ENCODE measurements at regions not wholly inside any gene's neighbourhood (a gene's known extent, or its start where the extent isn't known, plus 50 kb on each side); places are given as distances from the start of the nearest gene placed in this dataset.

- Mint-ChIP-seq H3K27me3 (peaks cover 0 to 5% (median 0%) of the 10 kb centered on the region in 5 donors), H3K27ac (no peak overlapping the region), H3K9me3 (peaks cover 0 to 14% (median 8%) of the 10 kb centered on the region in 11 donors), H3K4me3 (no peak overlapping the region), H3K4me1 (no peaks in the 10 kb centered on the region), H3K36me3 (no peaks in the 10 kb centered on the region)
- CTCF ChIA-PET, result no interaction called here
- Histone ChIP-seq H3K4me3 (ENCODE audit: low read length) (no peak overlapping the region), H3K9me3 (ENCODE audit: control insufficient read depth in 2 of 3, low read length in 3 of 3) (no peaks in the 10 kb centered on the region), H3K27me3 (ENCODE audit: control insufficient read depth in 2 of 2, insufficient read depth in 2 of 2, low read length in 2 of 2) (no peaks in the 10 kb centered on the region), H3K27ac (ENCODE audit: low read depth, low read length) (no peak overlapping the region), H3K36me3 (ENCODE audit: control insufficient read depth in 2 of 3, insufficient read depth in 3 of 3, low read length in 3 of 3) (no peaks in the 10 kb centered on the region), H3K4me1 (ENCODE audit: control insufficient read depth in 2 of 2, insufficient read depth in 2 of 2, low read length in 2 of 2) (no peaks in the 10 kb centered on the region)
- DNase-seq (no peak), ATAC-seq (no peak)
- POLR2A ChIA-PET, result no interaction called here
- intact Hi-C loops (cut with micrococcal nuclease), result no loop called here
These were observed 416.5 kb upstream of the SALL3 start for GRCh38 chr18:78563110-78563509.

DNA sequence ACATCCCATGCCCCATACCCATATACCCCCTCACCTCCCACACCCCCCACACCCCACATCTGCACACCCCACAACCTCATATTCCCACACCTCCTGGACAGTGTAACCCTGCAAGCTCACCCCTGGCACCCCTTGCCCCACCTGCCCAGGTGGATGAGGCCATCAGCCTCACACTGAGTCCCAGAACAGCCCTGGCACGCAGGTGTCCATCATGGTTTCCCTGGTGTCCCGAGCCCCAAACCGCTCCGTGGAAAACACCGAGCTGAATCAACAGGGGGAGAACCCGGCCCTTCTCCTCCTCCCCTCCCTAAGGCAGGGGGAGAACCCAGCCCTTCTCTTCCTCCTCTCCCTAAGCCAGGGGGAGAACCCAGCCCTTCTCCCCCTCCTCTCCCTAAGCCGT is 415.6 kb upstream of the SALL3 start:
- no peaks in the 10 kb centered on the region for H3K36me3 Mint-ChIP-seq
- no peak overlapping the region for H3K27ac ChIP-seq (ENCODE audit: low read depth, low read length)
- H3K4me3 Mint-ChIP-seq, result no peak overlapping the region
- intact Hi-C loops (cut with micrococcal nuclease), result no loop called here
- ChIA-PET CTCF (no interaction called here), POLR2A (no interaction called here)
- no peaks in the 10 kb centered on the region for H3K36me3 ChIP-seq (ENCODE audit: control insufficient read depth in 2 of 3, insufficient read depth in 3 of 3, low read length in 3 of 3)
- no peak for ATAC-seq
- H3K27ac Mint-ChIP-seq, result no peak overlapping the region
- no peaks in the 10 kb centered on the region for H3K4me1 ChIP-seq (ENCODE audit: control insufficient read depth in 2 of 2, insufficient read depth in 2 of 2, low read length in 2 of 2)
- peaks cover 0 to 18% (median 9%) of the 10 kb centered on the region in 11 donors for H3K9me3 Mint-ChIP-seq
- H3K9me3 ChIP-seq (ENCODE audit: control insufficient read depth in 2 of 3, low read length in 3 of 3), result no peaks in the 10 kb centered on the region
- peaks cover 0 to 5% (median 0%) of the 10 kb centered on the region in 5 donors for H3K27me3 Mint-ChIP-seq
- H3K4me3 ChIP-seq (ENCODE audit: low read length), result no peak overlapping the region
- H3K4me1 Mint-ChIP-seq, result no peaks in the 10 kb centered on the region
- no peak for DNase-seq
- no peaks in the 10 kb centered on the region for H3K27me3 ChIP-seq (ENCODE audit: control insufficient read depth in 2 of 2, insufficient read depth in 2 of 2, low read length in 2 of 2)

GRCh38 chr18:78564518-78564917 is 415.1 kb upstream of the SALL3 start:
- Histone ChIP-seq H3K4me3 (ENCODE audit: low read length) (no peak overlapping the region), H3K4me1 (ENCODE audit: control insufficient read depth in 2 of 2, insufficient read depth in 2 of 2, low read length in 2 of 2) (no peaks in the 10 kb centered on the region), H3K36me3 (ENCODE audit: control insufficient read depth in 2 of 3, insufficient read depth in 3 of 3, low read length in 3 of 3) (no peaks in the 10 kb centered on the region), H3K27ac (ENCODE audit: low read depth, low read length) (no peak overlapping the region), H3K27me3 (ENCODE audit: control insufficient read depth in 2 of 2, insufficient read depth in 2 of 2, low read length in 2 of 2) (no peaks in the 10 kb centered on the region), H3K9me3 (ENCODE audit: control insufficient read depth in 2 of 3, low read length in 3 of 3) (no peaks in the 10 kb centered on the region)
- no peak for ATAC-seq
- intact Hi-C loops (cut with micrococcal nuclease), result no loop called here
- ChIA-PET CTCF (no interaction called here), POLR2A (no interaction called here)
- DNase-seq, result no peak
- H3K27ac Mint-ChIP-seq, result no peak overlapping the region
- H3K4me1 Mint-ChIP-seq, result no peaks in the 10 kb centered on the region
- H3K4me3 Mint-ChIP-seq, result no peak overlapping the region
- peaks cover 3 to 22% (median 9%) of the 10 kb centered on the region in 11 donors for H3K9me3 Mint-ChIP-seq
- no peaks in the 10 kb centered on the region for H3K36me3 Mint-ChIP-seq
- H3K27me3 Mint-ChIP-seq, result peaks cover 0 to 5% (median 0%) of the 10 kb centered on the region in 5 donors

DNA sequence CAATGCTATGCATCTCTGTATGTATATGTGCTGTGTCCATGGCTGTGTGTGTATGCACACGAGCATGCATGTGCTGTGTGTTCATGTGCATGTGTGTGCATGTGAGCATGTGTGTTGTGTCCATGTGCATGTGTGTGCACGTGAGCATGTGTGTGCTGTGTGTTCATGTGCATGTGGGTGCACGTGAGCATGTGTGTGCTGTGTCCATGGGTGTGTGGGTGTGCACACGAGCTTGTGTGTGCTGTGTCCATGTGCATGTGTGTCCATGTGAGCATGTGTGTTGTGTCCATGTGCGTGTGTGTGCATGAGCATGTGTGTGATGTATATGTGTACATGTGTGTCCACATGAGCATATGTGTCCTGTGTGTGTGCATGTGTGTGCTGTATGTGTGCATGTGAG is 414.4 kb upstream of the SALL3 start:
- CTCF ChIA-PET, result no interaction called here

GRCh38 chr18:78566065-78566464 is 413.6 kb upstream of the SALL3 start:
- intact Hi-C loops (cut with micrococcal nuclease), result no loop called here
- no peak for DNase-seq
- H3K4me1 Mint-ChIP-seq, result no peaks in the 10 kb centered on the region
- H3K27ac ChIP-seq (ENCODE audit: low read depth, low read length), result no peak overlapping the region
- ATAC-seq, result no peak
- no peak overlapping the region for H3K27ac Mint-ChIP-seq
- H3K27me3 Mint-ChIP-seq, result peaks cover 0 to 5% (median 0%) of the 10 kb centered on the region in 5 donors
- H3K36me3 ChIP-seq (ENCODE audit: control insufficient read depth in 2 of 3, insufficient read depth in 3 of 3, low read length in 3 of 3), result no peaks in the 10 kb centered on the region
- no peaks in the 10 kb centered on the region for H3K4me1 ChIP-seq (ENCODE audit: control insufficient read depth in 2 of 2, insufficient read depth in 2 of 2, low read length in 2 of 2)
- H3K36me3 Mint-ChIP-seq, result no peaks in the 10 kb centered on the region
- POLR2A ChIA-PET, result no interaction called here
- no peak overlapping the region for H3K4me3 ChIP-seq (ENCODE audit: low read length)
- H3K9me3 Mint-ChIP-seq, result peaks cover 4 to 34% (median 13%) of the 10 kb centered on the region in 11 donors
- CTCF ChIA-PET, result no interaction called here
- H3K9me3 ChIP-seq (ENCODE audit: control insufficient read depth in 2 of 3, low read length in 3 of 3), result no peaks in the 10 kb centered on the region
- H3K27me3 ChIP-seq (ENCODE audit: control insufficient read depth in 2 of 2, insufficient read depth in 2 of 2, low read length in 2 of 2), result no peaks in the 10 kb centered on the region
- H3K4me3 Mint-ChIP-seq, result no peak overlapping the region

More for the DNA sequence above, 414.4 kb upstream of the SALL3 start:
- Mint-ChIP-seq H3K27me3 (peaks cover 0 to 5% (median 0%) of the 10 kb centered on the region in 5 donors), H3K4me3 (no peak overlapping the region), H3K36me3 (no peaks in the 10 kb centered on the region), H3K27ac (no peak overlapping the region), H3K4me1 (no peaks in the 10 kb centered on the region), H3K9me3 (peaks cover 4 to 29% (median 11%) of the 10 kb centered on the region in 11 donors)
- H3K4me1 ChIP-seq (ENCODE audit: control insufficient read depth in 2 of 2, insufficient read depth in 2 of 2, low read length in 2 of 2), result no peaks in the 10 kb centered on the region
- DNase-seq, result no peak
- no peaks in the 10 kb centered on the region for H3K9me3 ChIP-seq (ENCODE audit: control insufficient read depth in 2 of 3, low read length in 3 of 3)
- POLR2A ChIA-PET, result no interaction called here
- H3K36me3 ChIP-seq (ENCODE audit: control insufficient read depth in 2 of 3, insufficient read depth in 3 of 3, low read length in 3 of 3), result no peaks in the 10 kb centered on the region
- intact Hi-C loops (cut with micrococcal nuclease), result no loop called here
- no peak overlapping the region for H3K4me3 ChIP-seq (ENCODE audit: low read length)
- H3K27ac ChIP-seq (ENCODE audit: low read depth, low read length), result no peak overlapping the region
- no peaks in the 10 kb centered on the region for H3K27me3 ChIP-seq (ENCODE audit: control insufficient read depth in 2 of 2, insufficient read depth in 2 of 2, low read length in 2 of 2)
- ATAC-seq, result peak; percentile 12

- intact Hi-C loops (cut with micrococcal nuclease), result no loop called here
- no peaks in the 10 kb centered on the region for H3K36me3 Mint-ChIP-seq
- Histone ChIP-seq H3K36me3 (ENCODE audit: control insufficient read depth in 2 of 3, insufficient read depth in 3 of 3, low read length in 3 of 3) (no peaks in the 10 kb centered on the region), H3K4me1 (ENCODE audit: control insufficient read depth in 2 of 2, insufficient read depth in 2 of 2, low read length in 2 of 2) (no peaks in the 10 kb centered on the region), H3K27me3 (ENCODE audit: control insufficient read depth in 2 of 2, insufficient read depth in 2 of 2, low read length in 2 of 2) (no peaks in the 10 kb centered on the region), H3K4me3 (ENCODE audit: low read length) (no peak overlapping the region), H3K9me3 (ENCODE audit: control insufficient read depth in 2 of 3, low read length in 3 of 3) (peaks cover 0 to under 1% (median 0%) of the 10 kb centered on the region in 3 experiments), H3K27ac (ENCODE audit: low read depth, low read length) (no peak overlapping the region)
- DNase-seq (no peak), ATAC-seq (no peak)
- POLR2A ChIA-PET, result no interaction called here
- H3K4me3 Mint-ChIP-seq, result no peak overlapping the region
- H3K9me3 Mint-ChIP-seq, result peaks cover 4 to 37% (median 16%) of the 10 kb centered on the region in 11 donors
- CTCF ChIA-PET, result no interaction called here
- no peak overlapping the region for H3K27ac Mint-ChIP-seq
- H3K4me1 Mint-ChIP-seq, result no peaks in the 10 kb centered on the region
- peaks cover 0 to 5% (median 0%) of the 10 kb centered on the region in 5 donors for H3K27me3 Mint-ChIP-seq
These were observed 412.9 kb upstream of the SALL3 start for GRCh38 chr18:78566720-78567119.

GRCh38 chr18:78571063-78571785 is 408.4 kb upstream of the SALL3 start:
- intact Hi-C loops (cut with micrococcal nuclease), result no loop called here
- CTCF ChIA-PET, result no interaction called here
- H3K27ac Mint-ChIP-seq, result no peak overlapping the region

More at GRCh38 chr18:78571063-78571785, 408.4 kb upstream of the SALL3 start:
- H3K9me3 Mint-ChIP-seq, result peaks cover 14 to 66% (median 24%) of the 10 kb centered on the region in 11 donors
- POLR2A ChIA-PET, result no interaction called here
- H3K4me1 Mint-ChIP-seq, result no peaks in the 10 kb centered on the region
- H3K4me3 Mint-ChIP-seq, result no peak overlapping the region
- ATAC-seq, result no peak
- H3K27ac ChIP-seq (ENCODE audit: low read depth, low read length), result no peak overlapping the region
- peaks cover 0 to 24% (median 5%) of the 10 kb centered on the region in 3 experiments for H3K9me3 ChIP-seq (ENCODE audit: control insufficient read depth in 2 of 3, low read length in 3 of 3)
- no peaks in the 10 kb centered on the region for H3K36me3 ChIP-seq (ENCODE audit: control insufficient read depth in 2 of 3, insufficient read depth in 3 of 3, low read length in 3 of 3)
- no peak overlapping the region for H3K4me3 ChIP-seq (ENCODE audit: low read length)
- H3K36me3 Mint-ChIP-seq, result peaks cover 0 to 12% (median 6%) of the 10 kb centered on the region in 5 donors
- H3K27me3 ChIP-seq (ENCODE audit: control insufficient read depth in 2 of 2, insufficient read depth in 2 of 2, low read length in 2 of 2), result no peaks in the 10 kb centered on the region
- DNase-seq, result no peak
- peaks cover 0 to 7% (median 0%) of the 10 kb centered on the region in 5 donors for H3K27me3 Mint-ChIP-seq
- H3K4me1 ChIP-seq (ENCODE audit: control insufficient read depth in 2 of 2, insufficient read depth in 2 of 2, low read length in 2 of 2), result no peaks in the 10 kb centered on the region
